ENCODE measurements at regions not wholly inside any gene's neighbourhood (a gene's known extent, or its start where the extent isn't known, plus 50 kb on each side); places are given as distances from the start of the nearest gene placed in this dataset.

GRCh38 chr10:37703833-37704382 is 153.5 kb downstream of the ZNF248 start:
- H3K9me3 Mint-ChIP-seq: peaks cover 14% of the 10 kb centered on the region
- no peaks in the 10 kb centered on the region for H3K36me3 Mint-ChIP-seq (ENCODE audit: low read depth)
- no peaks in the 10 kb centered on the region for H3K27me3 Mint-ChIP-seq (ENCODE audit: low read depth)
- H3K4me3 Mint-ChIP-seq: no peak overlapping the region
- no peaks in the 10 kb centered on the region for H3K4me1 Mint-ChIP-seq (ENCODE audit: low read depth)
- H3K27ac Mint-ChIP-seq: no peak overlapping the region
- DNase-seq (ENCODE audit: low spot score): no peak

GRCh38 chr10:37703114-37703513 is 154.3 kb downstream of the ZNF248 start:
- H3K36me3 Mint-ChIP-seq (ENCODE audit: low read depth): no peaks in the 10 kb centered on the region
- no peaks in the 10 kb centered on the region for H3K4me1 Mint-ChIP-seq (ENCODE audit: low read depth)
- no peak overlapping the region for H3K4me3 Mint-ChIP-seq
- no peak overlapping the region for H3K27ac Mint-ChIP-seq
- peaks cover 16% of the 10 kb centered on the region for H3K9me3 Mint-ChIP-seq
- DNase-seq (ENCODE audit: low spot score): no peak
- no peaks in the 10 kb centered on the region for H3K27me3 Mint-ChIP-seq (ENCODE audit: low read depth)

GRCh38 chr10:37701781-37702493 is 155.5 kb downstream of the ZNF248 start:
- Mint-ChIP-seq H3K9me3 (peaks cover 17% of the 10 kb centered on the region), H3K4me1 (ENCODE audit: low read depth) (no peaks in the 10 kb centered on the region), H3K4me3 (no peak overlapping the region), H3K27ac (no peak overlapping the region), H3K27me3 (ENCODE audit: low read depth) (no peaks in the 10 kb centered on the region), H3K36me3 (ENCODE audit: low read depth) (no peaks in the 10 kb centered on the region)
- no peak for DNase-seq (ENCODE audit: low spot score)

- no peak overlapping the region for H3K27ac Mint-ChIP-seq
- no peaks in the 10 kb centered on the region for H3K36me3 Mint-ChIP-seq (ENCODE audit: low read depth)
- H3K4me3 Mint-ChIP-seq: no peak overlapping the region
- no peaks in the 10 kb centered on the region for H3K27me3 Mint-ChIP-seq (ENCODE audit: low read depth)
- DNase-seq (ENCODE audit: low spot score): no peak
- peaks cover 17% of the 10 kb centered on the region for H3K9me3 Mint-ChIP-seq
- H3K4me1 Mint-ChIP-seq (ENCODE audit: low read depth): no peaks in the 10 kb centered on the region
Observed at GRCh38 chr10:37700886-37701780, 156.3 kb downstream of the ZNF248 start.

- Mint-ChIP-seq H3K4me3 (no peak overlapping the region), H3K27me3 (ENCODE audit: low read depth) (no peaks in the 10 kb centered on the region), H3K9me3 (peaks cover 52% of the 10 kb centered on the region), H3K36me3 (ENCODE audit: low read depth) (no peaks in the 10 kb centered on the region), H3K27ac (no peak overlapping the region), H3K4me1 (ENCODE audit: low read depth) (no peaks in the 10 kb centered on the region)
- DNase-seq (ENCODE audit: low spot score): no peak
Observed at GRCh38 chr10:37687581-37687980, 169.8 kb downstream of the ZNF248 start.

- no peaks in the 10 kb centered on the region for H3K4me1 Mint-ChIP-seq (ENCODE audit: low read depth)
- H3K9me3 Mint-ChIP-seq: peaks cover 57% of the 10 kb centered on the region
- no peak overlapping the region for H3K4me3 Mint-ChIP-seq
- H3K27ac Mint-ChIP-seq: no peak overlapping the region
- H3K36me3 Mint-ChIP-seq (ENCODE audit: low read depth): no peaks in the 10 kb centered on the region
- no peak for DNase-seq (ENCODE audit: low spot score)
- no peaks in the 10 kb centered on the region for H3K27me3 Mint-ChIP-seq (ENCODE audit: low read depth)
Observed at GRCh38 chr10:37685741-37686683, 171.4 kb downstream of the ZNF248 start.

GRCh38 chr10:37684765-37685164 is 172.6 kb downstream of the ZNF248 start:
- H3K4me1 Mint-ChIP-seq (ENCODE audit: low read depth): no peaks in the 10 kb centered on the region
- H3K36me3 Mint-ChIP-seq (ENCODE audit: low read depth): no peaks in the 10 kb centered on the region
- no peaks in the 10 kb centered on the region for H3K27me3 Mint-ChIP-seq (ENCODE audit: low read depth)
- H3K4me3 Mint-ChIP-seq: no peak overlapping the region
- H3K9me3 Mint-ChIP-seq: peaks cover 52% of the 10 kb centered on the region
- no peak overlapping the region for H3K27ac Mint-ChIP-seq
- no peak for DNase-seq (ENCODE audit: low spot score)

- peaks cover 54% of the 10 kb centered on the region for H3K9me3 Mint-ChIP-seq
- no peaks in the 10 kb centered on the region for H3K36me3 Mint-ChIP-seq (ENCODE audit: low read depth)
- H3K4me1 Mint-ChIP-seq (ENCODE audit: low read depth): no peaks in the 10 kb centered on the region
- DNase-seq (ENCODE audit: low spot score): no peak
- no peak overlapping the region for H3K27ac Mint-ChIP-seq
- H3K27me3 Mint-ChIP-seq (ENCODE audit: low read depth): no peaks in the 10 kb centered on the region
- no peak overlapping the region for H3K4me3 Mint-ChIP-seq
Observed at GRCh38 chr10:37682617-37683016, 174.8 kb downstream of the ZNF248 start.

GRCh38 chr10:37681617-37681999 is 175.8 kb downstream of the ZNF248 start:
- Mint-ChIP-seq H3K9me3 (peaks cover 57% of the 10 kb centered on the region), H3K4me1 (ENCODE audit: low read depth) (no peaks in the 10 kb centered on the region), H3K36me3 (ENCODE audit: low read depth) (no peaks in the 10 kb centered on the region), H3K27ac (no peak overlapping the region), H3K27me3 (ENCODE audit: low read depth) (no peaks in the 10 kb centered on the region), H3K4me3 (no peak overlapping the region)
- DNase-seq (ENCODE audit: low spot score): no peak

GRCh38 chr10:37680716-37681616 is 176.4 kb downstream of the ZNF248 start:
- DNase-seq (ENCODE audit: low spot score): no peak
- no peaks in the 10 kb centered on the region for H3K27me3 Mint-ChIP-seq (ENCODE audit: low read depth)
- H3K4me1 Mint-ChIP-seq (ENCODE audit: low read depth): no peaks in the 10 kb centered on the region
- H3K9me3 Mint-ChIP-seq: peaks cover 61% of the 10 kb centered on the region
- no peak overlapping the region for H3K27ac Mint-ChIP-seq
- H3K4me3 Mint-ChIP-seq: no peak overlapping the region
- H3K36me3 Mint-ChIP-seq (ENCODE audit: low read depth): no peaks in the 10 kb centered on the region

GRCh38 chr10:37680243-37680683 is 177.1 kb downstream of the ZNF248 start:
- Mint-ChIP-seq H3K27me3 (ENCODE audit: low read depth) (no peaks in the 10 kb centered on the region), H3K4me3 (no peak overlapping the region), H3K27ac (no peak overlapping the region), H3K36me3 (ENCODE audit: low read depth) (no peaks in the 10 kb centered on the region), H3K4me1 (ENCODE audit: low read depth) (no peaks in the 10 kb centered on the region), H3K9me3 (peaks cover 61% of the 10 kb centered on the region)
- no peak for DNase-seq (ENCODE audit: low spot score)

GRCh38 chr10:37679465-37679864 is 177.9 kb downstream of the ZNF248 start:
- DNase-seq (ENCODE audit: low spot score): no peak
- H3K9me3 Mint-ChIP-seq: peaks cover 56% of the 10 kb centered on the region
- no peaks in the 10 kb centered on the region for H3K27me3 Mint-ChIP-seq (ENCODE audit: low read depth)
- no peak overlapping the region for H3K27ac Mint-ChIP-seq
- no peaks in the 10 kb centered on the region for H3K36me3 Mint-ChIP-seq (ENCODE audit: low read depth)
- H3K4me3 Mint-ChIP-seq: no peak overlapping the region
- H3K4me1 Mint-ChIP-seq (ENCODE audit: low read depth): no peaks in the 10 kb centered on the region

- no peaks in the 10 kb centered on the region for H3K27me3 Mint-ChIP-seq (ENCODE audit: low read depth)
Observed at GRCh38 chr10:37675449-37675848, 182.0 kb downstream of the ZNF248 start.

More at GRCh38 chr10:37675449-37675848, 182.0 kb downstream of the ZNF248 start:
- Mint-ChIP-seq H3K36me3 (ENCODE audit: low read depth) (no peaks in the 10 kb centered on the region), H3K4me1 (ENCODE audit: low read depth) (no peaks in the 10 kb centered on the region), H3K9me3 (peaks cover 62% of the 10 kb centered on the region), H3K4me3 (no peak overlapping the region), H3K27ac (no peak overlapping the region)
- DNase-seq (ENCODE audit: low spot score): no peak

Measured in T-helper 2 cell treated with Interferon-gamma antibody and Interleukin-4, amounts not matched to agents 5 μg/mL and 100 μg/mL, for 36 hours (primary cell).